Panc1 (cell line): ENCODE measurements at regions not wholly inside any gene's neighbourhood (a gene's known extent, or its start where the extent isn't known, plus 50 kb on each side); places are given as distances from the start of the nearest gene placed in this dataset.

Experiments used
- ATAC-seq: fragments of 200-7000 bp; cut with Tn5 transposase; 2 replicates; pipeline ENCODE4 v1.9.1; 2020; ENCODE audit warnings: mild to moderate bottlenecking, moderate library complexity
- BruUV-seq: library from RNA; stranded (reverse); fragments of 400-500 nt; replicated peaks from 2 replicates; lab custom pipeline; 2021; lab: Mats Ljungman, UMichigan
- CTCF ChIA-PET: fragments of 300-600 bp; sonication (Branson Sonifier 250); formaldehyde crosslinking; loops from one replicate; lab custom pipeline; 2022; ENCODE audit warnings: antibody characterized with exemption; lab: Charles Lee
- POLR2A ChIA-PET: fragments of 300-600 bp; sonication (Branson Sonifier 250); formaldehyde crosslinking; loops from one replicate; lab custom pipeline; 2022; ENCODE audit warnings: antibody characterized with exemption; lab: Charles Lee
- DNase-seq: peaks from one replicate; pipeline ENCODE4 v3.0.0-alpha.2; 2010; ENCODE audit warnings: low read depth, low spot score
- H3K27ac ChIP-seq: 2 replicates; pipeline ENCODE4 v1.5.1; 2011; ENCODE audit warnings: mild to moderate bottlenecking, low read length, inconsistent platforms
- H3K27me3 ChIP-seq: fragments of 200-500 bp; sonication (Bioruptor generic); 2 replicates; pipeline ENCODE4 v1.6.0; 2014; ENCODE audit warnings: low read length, inconsistent platforms; ENCODE audit not compliant: control insufficient read depth, insufficient read depth
- H3K36me3 ChIP-seq: fragments of 200-500 bp; sonication (Bioruptor generic); 2 replicates; pipeline ENCODE4 v1.5.1; 2014; ENCODE audit warnings: inconsistent platforms, mild to moderate bottlenecking, low read length, moderate library complexity; ENCODE audit not compliant: control insufficient read depth, insufficient read depth
- H3K4me1 ChIP-seq: 2 replicates; pipeline ENCODE4 v1.5.1; 2011; ENCODE audit warnings: inconsistent platforms, mild to moderate bottlenecking, low read length, moderate library complexity; ENCODE audit not compliant: control insufficient read depth, insufficient read depth
- H3K4me3 ChIP-seq, 2 experiments: 2 replicates each; pipeline ENCODE4 v1.5.1; 2011 to 2012; ENCODE audit warnings: low read depth in 2 of 2, low read length in 2 of 2, mild to moderate bottlenecking in 2 of 2, inconsistent platforms in 1 of 2, moderate library complexity in 1 of 2
- H3K9me3 ChIP-seq: fragments of 200-500 bp; sonication (Bioruptor generic); 2 replicates; pipeline ENCODE4 v1.5.1; 2014; ENCODE audit warnings: low read depth, mild to moderate bottlenecking, inconsistent platforms, low read length, moderate library complexity; ENCODE audit not compliant: control insufficient read depth, insufficient read depth
- POLR2AphosphoS5 ChIP-seq: IDR thresholded peaks from 2 replicates; pipeline ENCODE4 v1.6.1; 2012; ENCODE audit warnings: mild to moderate bottlenecking, low read depth, low read length, moderate library complexity
- SIN3A ChIP-seq: IDR thresholded peaks from 2 replicates; pipeline ENCODE4 v1.6.1; 2012; ENCODE audit warnings: low read depth, mild to moderate bottlenecking, low read length, moderate library complexity, borderline replicate concordance; ENCODE audit not compliant: insufficient read depth
- TCF7L2 ChIP-seq: IDR thresholded peaks from 2 replicates; pipeline ENCODE4 v1.6.1; 2011; ENCODE audit warnings: mild to moderate bottlenecking, low read depth, low read length, inconsistent platforms
- in situ Hi-C: cut with HindIII; loops from 2 replicates; pipeline ENCODE4 v1.10.0; 2016; ENCODE audit warnings: low sequenced_read_pairs, low pct_unique_long_range_greater_than_20kb
- intact Hi-C: fragments of 100-400 bp; cut with micrococcal nuclease; formaldehyde crosslinking; loops from one replicate; pipeline ENCODE4 v1.10.0; 2022; ENCODE audit not compliant: unreplicated experiment
- TF ChIP-seq, protein P1 (sequence below), 2 experiments: IDR thresholded peaks; 2 replicates each; pipeline ENCODE4 v1.6.1; 2011 to 2012; ENCODE audit warnings: low read depth in 2 of 2, control low read depth in 1 of 2, low read length in 1 of 2, mild to moderate bottlenecking in 1 of 2, moderate library complexity in 1 of 2; ENCODE audit not compliant: insufficient read depth in 1 of 2
- TF ChIP-seq, protein P2 (sequence below): fragments of 450-650 bp; IDR thresholded peaks from 2 replicates; pipeline ENCODE4 v1.5.1; 2017; ENCODE audit warnings: mild to moderate bottlenecking

DNA sequence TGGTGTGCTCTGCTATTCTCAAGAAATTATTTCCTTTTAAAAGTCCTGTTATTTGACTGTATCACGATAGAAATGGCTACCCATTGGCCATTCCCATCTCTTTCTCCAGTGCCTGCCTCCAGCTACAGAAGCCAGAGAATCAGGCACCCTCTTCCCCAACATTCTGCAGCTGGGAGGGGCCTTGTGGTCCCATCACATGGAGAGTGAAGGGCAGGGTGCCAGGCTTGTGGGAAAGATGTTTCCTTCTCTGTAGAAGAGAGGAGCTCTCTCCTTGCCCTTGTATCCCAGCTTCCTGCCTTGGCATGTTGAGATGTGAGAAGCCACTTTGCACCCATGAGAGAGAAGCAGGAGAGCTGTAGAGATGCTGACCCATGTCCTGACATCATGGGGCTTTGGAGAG lies 465.0 kb downstream of the MTRR start:
- ATAC-seq (no peak), DNase-seq (no peak)
- intact Hi-C loops: no loop called here
- TF ChIP-seq TCF7L2 (no peak), POLR2AphosphoS5 (no peak), SIN3A (no peak)
- TF ChIP-seq, protein P1, sequence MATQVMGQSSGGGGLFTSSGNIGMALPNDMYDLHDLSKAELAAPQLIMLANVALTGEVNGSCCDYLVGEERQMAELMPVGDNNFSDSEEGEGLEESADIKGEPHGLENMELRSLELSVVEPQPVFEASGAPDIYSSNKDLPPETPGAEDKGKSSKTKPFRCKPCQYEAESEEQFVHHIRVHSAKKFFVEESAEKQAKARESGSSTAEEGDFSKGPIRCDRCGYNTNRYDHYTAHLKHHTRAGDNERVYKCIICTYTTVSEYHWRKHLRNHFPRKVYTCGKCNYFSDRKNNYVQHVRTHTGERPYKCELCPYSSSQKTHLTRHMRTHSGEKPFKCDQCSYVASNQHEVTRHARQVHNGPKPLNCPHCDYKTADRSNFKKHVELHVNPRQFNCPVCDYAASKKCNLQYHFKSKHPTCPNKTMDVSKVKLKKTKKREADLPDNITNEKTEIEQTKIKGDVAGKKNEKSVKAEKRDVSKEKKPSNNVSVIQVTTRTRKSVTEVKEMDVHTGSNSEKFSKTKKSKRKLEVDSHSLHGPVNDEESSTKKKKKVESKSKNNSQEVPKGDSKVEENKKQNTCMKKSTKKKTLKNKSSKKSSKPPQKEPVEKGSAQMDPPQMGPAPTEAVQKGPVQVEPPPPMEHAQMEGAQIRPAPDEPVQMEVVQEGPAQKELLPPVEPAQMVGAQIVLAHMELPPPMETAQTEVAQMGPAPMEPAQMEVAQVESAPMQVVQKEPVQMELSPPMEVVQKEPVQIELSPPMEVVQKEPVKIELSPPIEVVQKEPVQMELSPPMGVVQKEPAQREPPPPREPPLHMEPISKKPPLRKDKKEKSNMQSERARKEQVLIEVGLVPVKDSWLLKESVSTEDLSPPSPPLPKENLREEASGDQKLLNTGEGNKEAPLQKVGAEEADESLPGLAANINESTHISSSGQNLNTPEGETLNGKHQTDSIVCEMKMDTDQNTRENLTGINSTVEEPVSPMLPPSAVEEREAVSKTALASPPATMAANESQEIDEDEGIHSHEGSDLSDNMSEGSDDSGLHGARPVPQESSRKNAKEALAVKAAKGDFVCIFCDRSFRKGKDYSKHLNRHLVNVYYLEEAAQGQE (IDR thresholded peaks at IDR 0.05; ENCODE audit: insufficient read depth in 1 of 2, low read depth in 2 of 2, low read length in 1 of 2): no peak
- TF ChIP-seq, protein P2, sequence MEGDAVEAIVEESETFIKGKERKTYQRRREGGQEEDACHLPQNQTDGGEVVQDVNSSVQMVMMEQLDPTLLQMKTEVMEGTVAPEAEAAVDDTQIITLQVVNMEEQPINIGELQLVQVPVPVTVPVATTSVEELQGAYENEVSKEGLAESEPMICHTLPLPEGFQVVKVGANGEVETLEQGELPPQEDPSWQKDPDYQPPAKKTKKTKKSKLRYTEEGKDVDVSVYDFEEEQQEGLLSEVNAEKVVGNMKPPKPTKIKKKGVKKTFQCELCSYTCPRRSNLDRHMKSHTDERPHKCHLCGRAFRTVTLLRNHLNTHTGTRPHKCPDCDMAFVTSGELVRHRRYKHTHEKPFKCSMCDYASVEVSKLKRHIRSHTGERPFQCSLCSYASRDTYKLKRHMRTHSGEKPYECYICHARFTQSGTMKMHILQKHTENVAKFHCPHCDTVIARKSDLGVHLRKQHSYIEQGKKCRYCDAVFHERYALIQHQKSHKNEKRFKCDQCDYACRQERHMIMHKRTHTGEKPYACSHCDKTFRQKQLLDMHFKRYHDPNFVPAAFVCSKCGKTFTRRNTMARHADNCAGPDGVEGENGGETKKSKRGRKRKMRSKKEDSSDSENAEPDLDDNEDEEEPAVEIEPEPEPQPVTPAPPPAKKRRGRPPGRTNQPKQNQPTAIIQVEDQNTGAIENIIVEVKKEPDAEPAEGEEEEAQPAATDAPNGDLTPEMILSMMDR: no peak
- ChIA-PET POLR2A (no interaction called here), CTCF (no interaction called here)
- no peak overlapping the region for H3K4me3 ChIP-seq
- H3K27me3 ChIP-seq: no peaks in the 10 kb centered on the region
- H3K27ac ChIP-seq: no peak overlapping the region
- H3K36me3 ChIP-seq: no peaks in the 10 kb centered on the region
- no TSS peak for BruUV-seq
- H3K4me1 ChIP-seq: no peaks in the 10 kb centered on the region
- in situ Hi-C loops: no loop called here
- H3K9me3 ChIP-seq: no peaks in the 10 kb centered on the region

DNA sequence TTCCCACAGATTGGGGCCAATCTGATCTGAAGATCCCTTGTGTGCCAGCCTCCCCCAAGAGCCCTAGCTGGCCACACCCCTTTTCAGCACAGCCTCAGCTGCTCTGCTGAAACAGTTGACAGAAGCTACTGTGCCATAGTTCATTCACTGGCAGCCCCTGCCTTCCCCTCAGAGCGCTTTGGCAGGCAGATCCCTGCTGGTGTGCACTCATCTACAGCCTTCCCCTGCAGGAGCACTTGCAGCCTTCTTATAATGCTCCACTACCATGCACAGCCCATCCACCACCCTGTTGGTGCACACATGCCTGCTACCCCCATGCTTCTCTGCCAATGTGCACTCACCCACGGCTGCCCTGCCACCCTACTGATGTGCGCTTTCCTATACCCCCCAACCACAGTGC lies 471.3 kb downstream of the MTRR start:
- TF ChIP-seq SIN3A (no peak), POLR2AphosphoS5 (no peak), TCF7L2 (no peak)
- TF ChIP-seq, protein P2: no peak
- TF ChIP-seq, protein P1 (IDR thresholded peaks at IDR 0.05; ENCODE audit: insufficient read depth in 1 of 2, low read depth in 2 of 2, low read length in 1 of 2): no peak
- Histone ChIP-seq H3K9me3 (no peaks in the 10 kb centered on the region), H3K36me3 (no peaks in the 10 kb centered on the region), H3K4me3 (no peak overlapping the region), H3K27ac (no peak overlapping the region), H3K4me1 (no peaks in the 10 kb centered on the region), H3K27me3 (no peaks in the 10 kb centered on the region)
- DNase-seq (no peak), ATAC-seq (no peak)
- ChIA-PET CTCF (interaction anchor here (0.5 to 0.7 kb wide), 3 partner anchors 402 to 1024 kb away, joined by 4 to 14 read pairs (median 4); no protein-coding TSS in a partner anchor), POLR2A (no interaction called here)
- in situ Hi-C loops: no loop called here
- intact Hi-C loops: no loop called here
- no TSS peak for BruUV-seq
